IPS DF 6.9 (cell line): ENCODE measurements at regions not wholly inside any gene's neighbourhood (a gene's known extent, or its start where the extent isn't known, plus 50 kb on each side); places are given as distances from the start of the nearest gene placed in this dataset.

Experiments
- DNase-seq: peaks from one replicate; pipeline ENCODE4 v3.0.0-alpha.2; 2013; ENCODE audit warnings: low read depth, low spot score
- H3K27ac ChIP-seq: one replicate; pipeline ENCODE4 v1.5.1; 2013; ENCODE audit warnings: low read length, control low read depth
- H3K27me3 ChIP-seq: 2 replicates; pipeline ENCODE4 v1.6.1; 2013; ENCODE audit warnings: mild to moderate bottlenecking, low read length; ENCODE audit not compliant: control insufficient read depth, insufficient read depth
- H3K36me3 ChIP-seq: 2 replicates; pipeline ENCODE4 v1.6.1; 2013; ENCODE audit warnings: low read length; ENCODE audit not compliant: control insufficient read depth, insufficient read depth
- H3K4me1 ChIP-seq: 2 replicates; pipeline ENCODE4 v1.6.1; 2013; ENCODE audit warnings: low read length; ENCODE audit not compliant: control insufficient read depth, insufficient read depth
- H3K4me3 ChIP-seq: 2 replicates; pipeline ENCODE4 v1.5.1; 2013; ENCODE audit warnings: mild to moderate bottlenecking, low read length
- H3K9me3 ChIP-seq: 2 replicates; pipeline ENCODE4 v1.6.1; 2013; ENCODE audit warnings: low read length, inconsistent platforms; ENCODE audit not compliant: control insufficient read depth, insufficient read depth
- WGBS: extraction: QIAGEN DNeasy Blood & Tissue Kit; methylation state at CpG from one replicate; pipeline ENCODE4 v1.1.7; 2013; ENCODE audit warnings: mixed read lengths, missing lambda C conversion rate; ENCODE audit not compliant: insufficient read length, insufficient coverage; 5-methylcytosine and 5-hydroxymethylcytosine counted together

DNA sequence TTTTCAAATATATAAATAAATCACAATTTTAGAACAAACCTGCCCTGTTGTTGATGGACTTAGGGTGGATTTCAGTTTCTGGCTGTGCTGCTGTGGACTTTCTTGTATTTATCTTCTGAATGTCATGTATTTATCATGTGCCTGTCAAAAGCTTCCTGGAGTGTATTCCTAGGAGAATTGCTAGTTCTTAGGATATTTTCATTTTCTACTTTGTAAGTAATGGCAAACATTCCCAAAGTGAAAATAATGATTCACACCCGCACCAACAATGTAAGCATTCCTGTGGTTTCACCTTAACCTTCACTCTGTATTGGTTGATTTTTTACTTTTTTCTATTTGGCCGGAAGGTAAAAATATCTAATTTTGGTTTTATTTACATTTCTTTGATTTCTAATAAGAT is 387.8 kb downstream of the SMOC2 start:
- no peak overlapping the region for H3K4me3 ChIP-seq
- no peaks in the 10 kb centered on the region for H3K9me3 ChIP-seq
- no peaks in the 10 kb centered on the region for H3K27me3 ChIP-seq
- H3K27ac ChIP-seq, result no peak overlapping the region
- WGBS, result no CpG with 5 or more reads among the region's 2 CpGs
- no peak for DNase-seq
- 0 out of 2 replicates have a peak, but pooled peaks cover 3% of the 10 kb centered on the region for H3K4me1 ChIP-seq
- no peaks in the 10 kb centered on the region for H3K36me3 ChIP-seq

GRCh38 chr6:168828035-168828434 is 387.1 kb downstream of the SMOC2 start:
- no CpG with 5 or more reads among the region's 3 CpGs for WGBS
- Histone ChIP-seq H3K27ac (no peak overlapping the region), H3K36me3 (no peaks in the 10 kb centered on the region), H3K4me1 (peaks cover 5% of the 10 kb centered on the region; the same call in 1 of the 2 replicates), H3K9me3 (no peaks in the 10 kb centered on the region), H3K4me3 (no peak overlapping the region), H3K27me3 (no peaks in the 10 kb centered on the region)
- no peak for DNase-seq

GRCh38 chr6:168827586-168827871 is 386.5 kb downstream of the SMOC2 start:
- no peaks in the 10 kb centered on the region for H3K36me3 ChIP-seq
- H3K4me1 ChIP-seq, result peaks cover 5% of the 10 kb centered on the region; the same call in 1 of the 2 replicates
- no peaks in the 10 kb centered on the region for H3K27me3 ChIP-seq
- H3K27ac ChIP-seq, result no peak overlapping the region
- no peak for DNase-seq
- no peaks in the 10 kb centered on the region for H3K9me3 ChIP-seq
- no peak overlapping the region for H3K4me3 ChIP-seq
- WGBS, result no CpG with 5 or more reads among the region's 4 CpGs

DNA sequence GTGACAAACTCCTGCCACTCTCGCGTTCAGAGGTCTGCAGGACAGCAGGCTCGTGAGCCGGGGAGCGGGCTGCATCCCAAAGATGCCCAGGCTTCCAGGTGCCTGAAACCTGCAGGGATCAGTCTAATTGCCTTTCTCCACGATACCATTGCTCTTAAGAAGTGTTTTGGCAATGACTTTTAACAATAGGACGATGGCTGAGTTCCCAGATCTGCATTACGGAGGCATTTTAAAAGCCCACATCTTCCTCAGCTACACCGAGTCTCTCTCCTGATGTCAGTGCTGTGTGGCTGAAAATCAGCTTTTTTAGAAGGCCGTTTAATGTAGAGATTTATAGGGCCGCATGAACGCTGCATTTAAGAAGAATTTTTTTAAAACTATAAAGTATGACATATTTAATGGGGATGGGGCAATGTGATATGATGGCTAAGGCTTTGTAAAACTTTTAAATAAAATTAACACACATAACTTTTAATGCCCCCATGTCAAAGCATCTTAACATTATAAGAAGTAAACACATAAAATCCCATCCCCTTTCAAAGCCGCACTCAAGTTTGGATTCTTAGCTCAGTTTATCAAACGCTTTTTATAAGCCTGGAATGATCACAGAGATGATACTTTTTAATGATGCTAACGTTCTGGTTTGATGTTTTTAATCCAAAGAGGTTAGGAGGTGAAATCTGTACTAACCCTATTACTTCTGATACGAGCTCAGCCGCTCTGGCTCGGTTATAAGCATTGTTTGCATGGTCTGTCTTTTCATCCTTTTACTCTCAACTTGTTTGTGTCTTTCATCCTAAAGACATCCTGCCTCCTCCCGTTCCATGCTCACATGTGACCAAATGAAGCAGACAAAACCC is 386.0 kb downstream of the SMOC2 start:
- H3K4me3 ChIP-seq, result no peak overlapping the region
- peaks cover 5% of the 10 kb centered on the region; the same call in 1 of the 2 replicates for H3K4me1 ChIP-seq
- no peaks in the 10 kb centered on the region for H3K36me3 ChIP-seq
- WGBS, result no CpG with 5 or more reads among the region's 19 CpGs
- DNase-seq, result no peak
- H3K9me3 ChIP-seq, result no peaks in the 10 kb centered on the region
- no peaks in the 10 kb centered on the region for H3K27me3 ChIP-seq
- no peak overlapping the region for H3K27ac ChIP-seq

GRCh38 chr6:168826078-168826390 is 385.1 kb downstream of the SMOC2 start:
- Histone ChIP-seq H3K27ac (no peak overlapping the region), H3K27me3 (no peaks in the 10 kb centered on the region), H3K9me3 (no peaks in the 10 kb centered on the region), H3K4me1 (peaks cover 5% of the 10 kb centered on the region; the same call in 1 of the 2 replicates), H3K4me3 (no peak overlapping the region), H3K36me3 (no peaks in the 10 kb centered on the region)
- DNase-seq, result no peak
- WGBS, result no CpG with 5 or more reads among the region's 23 CpGs

DNA sequence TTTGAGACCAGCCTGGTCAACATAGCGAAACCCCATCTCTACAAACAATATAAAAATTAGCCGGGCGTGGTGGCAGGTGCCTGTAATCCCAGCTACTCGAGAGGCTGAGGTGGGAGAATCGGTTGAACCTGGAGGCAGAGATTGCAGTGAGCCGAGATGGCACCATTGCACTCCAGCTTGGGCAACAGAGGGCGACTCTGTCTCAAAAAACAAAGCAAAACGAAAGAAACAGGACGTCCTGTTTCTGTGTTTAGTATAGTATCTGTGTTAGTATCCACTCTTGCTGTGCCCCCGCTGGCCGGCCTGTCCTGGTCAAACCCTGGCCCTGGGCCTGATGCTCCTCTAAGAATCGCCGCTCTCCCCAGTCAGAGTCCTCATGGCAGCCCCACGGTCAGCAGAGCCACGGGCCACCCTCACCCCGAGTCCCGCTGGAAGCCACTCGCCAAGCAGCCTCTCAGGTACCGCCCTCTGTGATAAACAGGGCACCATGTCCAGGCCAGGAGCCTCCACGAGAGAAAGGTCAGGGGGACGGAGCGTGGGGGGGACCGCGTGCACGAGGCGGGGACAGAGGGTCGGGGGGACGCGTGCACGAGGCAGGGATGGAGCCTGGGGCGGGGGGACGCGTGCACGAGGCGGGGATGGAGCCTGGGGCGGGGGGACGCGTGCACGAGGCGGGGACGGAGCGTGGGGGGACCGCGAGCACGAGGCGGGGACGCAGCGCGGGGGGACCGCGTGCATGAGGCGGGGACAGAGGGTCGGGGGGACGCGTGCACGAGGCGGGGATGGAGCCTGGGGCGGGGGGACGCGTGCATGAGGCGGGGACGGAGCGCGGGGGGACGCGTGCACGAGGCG is 384.5 kb downstream of the SMOC2 start:
- no peak for DNase-seq
- Histone ChIP-seq H3K4me1 (peaks cover 5% of the 10 kb centered on the region; the same call in 1 of the 2 replicates), H3K4me3 (no peak overlapping the region), H3K27me3 (no peaks in the 10 kb centered on the region), H3K27ac (no peak overlapping the region), H3K36me3 (no peaks in the 10 kb centered on the region), H3K9me3 (no peaks in the 10 kb centered on the region)
- WGBS, result no CpG with 5 or more reads among the region's 68 CpGs

DNA sequence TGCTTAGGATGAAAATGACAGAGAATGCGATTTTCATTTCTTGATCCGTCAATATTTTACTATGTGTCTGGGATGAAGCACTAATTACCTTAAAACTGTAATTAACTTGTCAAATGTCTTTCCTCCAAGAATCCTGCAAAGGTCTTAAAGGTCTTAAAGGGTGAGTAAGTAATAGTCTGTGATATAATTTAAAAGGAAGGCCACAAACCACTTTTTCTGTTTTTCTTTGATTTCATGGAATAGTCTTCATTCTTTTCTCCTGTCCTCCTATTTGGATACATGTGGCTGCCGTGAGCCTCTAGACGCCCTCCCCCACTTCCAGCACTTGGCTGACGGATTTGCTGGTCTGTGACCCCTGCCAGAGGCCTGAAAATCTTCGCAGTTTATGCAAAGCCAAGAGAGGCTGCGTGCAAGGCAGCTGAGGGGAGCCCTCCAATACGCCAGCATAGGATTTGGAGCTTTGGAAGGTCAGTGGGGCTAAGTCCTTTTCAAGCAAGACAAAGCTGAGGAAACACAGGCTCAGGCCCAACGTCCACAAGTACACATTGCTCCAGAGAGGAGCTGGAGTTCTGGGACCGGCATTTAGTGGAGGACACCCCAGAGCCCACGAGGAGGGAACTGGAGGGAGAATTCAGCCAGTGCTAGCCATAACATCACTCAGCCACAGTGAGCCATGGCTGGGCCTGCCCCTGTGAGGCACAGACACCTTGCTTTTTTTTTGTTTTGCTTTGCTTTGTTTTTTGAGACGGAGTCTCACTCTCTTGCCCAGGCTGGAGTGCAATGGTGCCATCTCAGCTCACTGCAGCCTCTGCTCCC is 382.6 kb downstream of the SMOC2 start:
- H3K36me3 ChIP-seq, result no peaks in the 10 kb centered on the region
- no peaks in the 10 kb centered on the region; the same call in 1 of the 2 replicates for H3K27me3 ChIP-seq
- no CpG with 5 or more reads among the region's 12 CpGs for WGBS
- no peak overlapping the region for H3K27ac ChIP-seq
- DNase-seq, result no peak
- H3K9me3 ChIP-seq, result no peaks in the 10 kb centered on the region
- H3K4me1 ChIP-seq, result peaks cover 5% of the 10 kb centered on the region; the same call in 1 of the 2 replicates
- H3K4me3 ChIP-seq, result no peak overlapping the region

DNA sequence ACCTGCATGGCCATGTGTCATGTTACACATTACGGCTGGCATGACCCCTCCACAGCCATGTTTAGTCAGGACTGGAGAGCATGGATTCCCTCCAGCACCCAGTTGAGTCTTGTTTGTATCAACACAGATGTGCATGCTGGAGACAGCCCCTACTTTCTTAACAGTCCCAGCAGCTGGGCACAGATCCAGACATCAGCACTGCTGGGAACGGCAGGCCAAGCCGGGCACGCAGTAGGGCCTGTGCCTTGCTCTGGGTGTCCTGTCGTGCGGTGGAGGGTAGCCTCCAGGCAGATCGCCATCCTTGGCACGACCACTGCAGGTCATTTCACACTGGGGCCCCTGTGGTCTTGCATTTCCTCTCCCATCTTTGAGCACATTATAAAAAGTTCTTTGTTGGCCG is 381.4 kb downstream of the SMOC2 start:
- WGBS, result no CpG with 5 or more reads among the region's 9 CpGs
- no peaks in the 10 kb centered on the region; the same call in 1 of the 2 replicates for H3K27me3 ChIP-seq
- no peaks in the 10 kb centered on the region for H3K36me3 ChIP-seq
- H3K9me3 ChIP-seq, result no peaks in the 10 kb centered on the region
- H3K4me3 ChIP-seq, result no peak overlapping the region
- no peak overlapping the region for H3K27ac ChIP-seq
- DNase-seq, result no peak
- peaks cover 5% of the 10 kb centered on the region; the same call in 1 of the 2 replicates for H3K4me1 ChIP-seq

- peaks cover 3% of the 10 kb centered on the region; the same call in 1 of the 2 replicates for H3K4me1 ChIP-seq
- H3K9me3 ChIP-seq, result no peaks in the 10 kb centered on the region
- no peak for DNase-seq
- no peak overlapping the region for H3K27ac ChIP-seq
- no peak overlapping the region for H3K4me3 ChIP-seq
- H3K27me3 ChIP-seq, result no peaks in the 10 kb centered on the region; the same call in 1 of the 2 replicates
- no peaks in the 10 kb centered on the region for H3K36me3 ChIP-seq
- no CpG with 5 or more reads among the region's 8 CpGs for WGBS
Observed at GRCh38 chr6:168819546-168819945, 378.6 kb downstream of the SMOC2 start.

- DNase-seq, result no peak
- Histone ChIP-seq H3K4me1 (no peaks in the 10 kb centered on the region), H3K27me3 (no peaks in the 10 kb centered on the region; the same call in 1 of the 2 replicates), H3K27ac (no peak overlapping the region), H3K9me3 (no peaks in the 10 kb centered on the region), H3K4me3 (no peak overlapping the region), H3K36me3 (no peaks in the 10 kb centered on the region)
- no CpG with 5 or more reads among the region's 1 CpG for WGBS
Observed at GRCh38 chr6:168817558-168818159, 376.7 kb downstream of the SMOC2 start.
